Heart left ventricle (tissue), 13 donors: ENCODE measurements at regions not wholly inside any gene's neighbourhood (a gene's known extent, or its start where the extent isn't known, plus 50 kb on each side); places are given as distances from the start of the nearest gene placed in this dataset.

ENCODE experiments used
- POLR2A ChIP-seq, 2 donors: fragments of 450-650 bp; IDR thresholded peaks; one replicate each; pipeline ENCODE4 v1.6.1; 2017; ENCODE audit warnings: antibody characterized with exemption in 2 of 2, mild to moderate bottlenecking in 2 of 2, moderate library complexity in 2 of 2
- TF ChIP-seq, protein P1 (sequence below), 12 donors: fragments of 200-600 bp; sonication (generic) in 4 of 12; IDR thresholded peaks; one replicate each; pipeline versions ENCODE4 v1.5.0 to v1.8.0; 2018 to 2022; ENCODE audit warnings: antibody characterized with exemption in 12 of 12, mild to moderate bottlenecking in 5 of 12
- donor health status: ischemic (EF 13 %, LVEDD 7.1; RV severe dilation, severe dysfunction).
- donor health status: DM: no; HTN: yes; CAD: no.
- donor health status: DM: no; HTN: no; CAD: no.
- donor health status: ischemic (EF 25% LVEDD 6.9; RV normal size, moderate dysfunction).
- donor health status: ischemic (EF 25% LVEDD 5.7; RV mildly dilated, moderate dysfunction).
- donor health status: ischemic (EF 35%, LVEDD 5.7; RV mildly dilated, moderate dysfunction).
- donor health status: nonischemic (EF 11% LVEDD 7.7; RV severe dilation, severe dysfunction).
- donor health status: DM: yes; HTN: yes; CAD: no.
- donor health status: PGD.
- donor health status: ischemic (EF 29% LVEDD 5.4; RV normal size, mild dysfunction).
- donor health status: nonischemic (EF 23%, LVEDD 6.1; RV moderate dilation, normal function).

DNA sequence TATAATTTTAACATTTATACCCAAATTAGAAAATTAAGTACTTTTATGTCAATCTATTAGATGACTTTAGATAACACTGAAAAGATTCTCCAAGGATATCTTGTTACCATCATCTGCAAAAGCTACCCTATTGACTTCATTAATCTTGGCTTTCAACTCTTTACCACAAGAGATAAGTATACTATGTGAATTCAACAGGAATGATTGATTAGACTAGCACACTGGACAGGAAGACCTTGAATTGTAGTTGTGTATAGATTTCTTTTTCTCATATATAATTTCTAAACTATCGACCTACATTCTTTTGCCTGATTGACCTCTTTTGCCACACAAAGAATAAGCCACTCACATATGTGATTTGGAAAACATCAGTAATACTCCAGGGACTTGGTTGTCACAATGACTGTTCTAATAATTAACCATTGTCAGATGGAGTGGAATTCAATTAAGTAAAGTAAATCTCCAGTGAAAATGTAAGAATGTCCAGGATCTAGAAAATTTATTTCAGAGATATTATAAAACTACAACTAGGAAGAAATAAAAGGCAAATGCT is 1132.0 kb downstream of the SORCS1 start:
- TF ChIP-seq, protein P1, sequence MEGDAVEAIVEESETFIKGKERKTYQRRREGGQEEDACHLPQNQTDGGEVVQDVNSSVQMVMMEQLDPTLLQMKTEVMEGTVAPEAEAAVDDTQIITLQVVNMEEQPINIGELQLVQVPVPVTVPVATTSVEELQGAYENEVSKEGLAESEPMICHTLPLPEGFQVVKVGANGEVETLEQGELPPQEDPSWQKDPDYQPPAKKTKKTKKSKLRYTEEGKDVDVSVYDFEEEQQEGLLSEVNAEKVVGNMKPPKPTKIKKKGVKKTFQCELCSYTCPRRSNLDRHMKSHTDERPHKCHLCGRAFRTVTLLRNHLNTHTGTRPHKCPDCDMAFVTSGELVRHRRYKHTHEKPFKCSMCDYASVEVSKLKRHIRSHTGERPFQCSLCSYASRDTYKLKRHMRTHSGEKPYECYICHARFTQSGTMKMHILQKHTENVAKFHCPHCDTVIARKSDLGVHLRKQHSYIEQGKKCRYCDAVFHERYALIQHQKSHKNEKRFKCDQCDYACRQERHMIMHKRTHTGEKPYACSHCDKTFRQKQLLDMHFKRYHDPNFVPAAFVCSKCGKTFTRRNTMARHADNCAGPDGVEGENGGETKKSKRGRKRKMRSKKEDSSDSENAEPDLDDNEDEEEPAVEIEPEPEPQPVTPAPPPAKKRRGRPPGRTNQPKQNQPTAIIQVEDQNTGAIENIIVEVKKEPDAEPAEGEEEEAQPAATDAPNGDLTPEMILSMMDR (IDR thresholded peaks at IDR 0.05): no peak
- TF ChIP-seq POLR2A (IDR thresholded peaks at IDR 0.05): no peak
